ENCODE measurements at regions not wholly inside any gene's neighbourhood (a gene's known extent, or its start where the extent isn't known, plus 50 kb on each side); places are given as distances from the start of the nearest gene placed in this dataset.

GRCh38 chr4:137694138-137694537, 161.8 kb upstream of the PCDH18 start:
- Histone ChIP-seq H3K4me2 (replicated peaks; ENCODE audit: extremely low read depth, low read length, poor library complexity, severe bottlenecking) (no peak overlapping the region), H3K79me2 (ENCODE audit: insufficient read depth, low read length) (no peaks in the 10 kb centered on the region), H3K4me1 (ENCODE audit: control insufficient read depth in 1 of 2, insufficient read depth in 2 of 2, low read length in 2 of 2) (no peaks in the 10 kb centered on the region), H3K9ac (ENCODE audit: insufficient read depth, low read length, poor library complexity, severe bottlenecking) (no peak overlapping the region), H3K36me3 (replicated peaks in 1 of 2; ENCODE audit: control insufficient read depth in 1 of 2, insufficient read depth in 2 of 2, low read length in 2 of 2) (no peaks in the 10 kb centered on the region), H2AFZ (ENCODE audit: insufficient read depth, low read depth, low read length, poor library complexity, severe bottlenecking) (no peak overlapping the region), H3K27me3 (ENCODE audit: control insufficient read depth in 2 of 2, insufficient read depth in 2 of 2, low read length in 2 of 2) (no peaks in the 10 kb centered on the region), H3K27ac (ENCODE audit: low read depth in 1 of 2, low read length in 2 of 2) (no peak overlapping the region), H4K20me1 (ENCODE audit: insufficient read depth, low read length) (no peaks in the 10 kb centered on the region), H3K4me3 (replicated peaks in 1 of 3; ENCODE audit: low read depth in 2 of 3, low read length in 3 of 3) (no peak overlapping the region), H3K9me3 (replicated peaks in 1 of 2; ENCODE audit: control insufficient read depth in 1 of 2, insufficient read depth in 1 of 2, low read length in 2 of 2) (peaks cover 0 to 5% of the 10 kb centered on the region in 2 donors)
- WGBS (ENCODE audit: insufficient coverage), result no CpG with 5 or more reads among the region's 1 CpG
- Mint-ChIP-seq H3K27ac (no peak overlapping the region), H3K27me3 (ENCODE audit: low read depth in 3 of 3) (no peaks in the 10 kb centered on the region), H3K9me3 (peaks cover 0 to 4% (median 1%) of the 10 kb centered on the region in 7 donors), H3K4me1 (no peaks in the 10 kb centered on the region), H3K36me3 (no peaks in the 10 kb centered on the region), H3K4me3 (no peak overlapping the region)
- no peak for DNase-seq
- TF ChIP-seq CTCF (IDR thresholded peaks at IDR 0.05), result no peak
- intact Hi-C loops (cut with micrococcal nuclease), result no loop called here

- Mint-ChIP-seq H3K27ac (no peak overlapping the region), H3K4me3 (no peak overlapping the region), H3K27me3 (ENCODE audit: low read depth in 3 of 3) (no peaks in the 10 kb centered on the region), H3K9me3 (peaks cover 0 to 3% (median 0%) of the 10 kb centered on the region in 7 donors), H3K36me3 (no peaks in the 10 kb centered on the region), H3K4me1 (no peaks in the 10 kb centered on the region)
- Histone ChIP-seq H3K4me2 (replicated peaks; ENCODE audit: extremely low read depth, low read length, poor library complexity, severe bottlenecking) (no peak overlapping the region), H3K27me3 (ENCODE audit: control insufficient read depth in 2 of 2, insufficient read depth in 2 of 2, low read length in 2 of 2) (no peaks in the 10 kb centered on the region), H3K9ac (ENCODE audit: insufficient read depth, low read length, poor library complexity, severe bottlenecking) (no peak overlapping the region), H4K20me1 (ENCODE audit: insufficient read depth, low read length) (no peaks in the 10 kb centered on the region), H3K36me3 (replicated peaks in 1 of 2; ENCODE audit: control insufficient read depth in 1 of 2, insufficient read depth in 2 of 2, low read length in 2 of 2) (no peaks in the 10 kb centered on the region), H3K79me2 (ENCODE audit: insufficient read depth, low read length) (no peaks in the 10 kb centered on the region), H3K27ac (ENCODE audit: low read depth in 1 of 2, low read length in 2 of 2) (no peak overlapping the region), H3K9me3 (replicated peaks in 1 of 2; ENCODE audit: control insufficient read depth in 1 of 2, insufficient read depth in 1 of 2, low read length in 2 of 2) (peaks cover 0 to 5% of the 10 kb centered on the region in 2 donors), H2AFZ (ENCODE audit: insufficient read depth, low read depth, low read length, poor library complexity, severe bottlenecking) (no peak overlapping the region), H3K4me3 (replicated peaks in 1 of 3; ENCODE audit: low read depth in 2 of 3, low read length in 3 of 3) (no peak overlapping the region), H3K4me1 (ENCODE audit: control insufficient read depth in 1 of 2, insufficient read depth in 2 of 2, low read length in 2 of 2) (no peaks in the 10 kb centered on the region)
- WGBS (ENCODE audit: insufficient coverage), result no CpG with 5 or more reads among the region's 1 CpG
- intact Hi-C loops (cut with micrococcal nuclease), result no loop called here
- no peak for TF ChIP-seq CTCF (IDR thresholded peaks at IDR 0.05)
- DNase-seq, result no peak
Observed at GRCh38 chr4:137693641-137694040, 161.3 kb upstream of the PCDH18 start.
